GM12892 (cell line): ENCODE measurements at regions not wholly inside any gene's neighbourhood (a gene's known extent, or its start where the extent isn't known, plus 50 kb on each side); places are given as distances from the start of the nearest gene placed in this dataset.

Experiments
- POLR2A ChIP-seq: IDR thresholded peaks from 2 replicates; pipeline ENCODE4 v1.6.1; 2011; ENCODE audit warnings: low read depth, low read length, control low read depth
- POLR2AphosphoS5 ChIP-seq: IDR thresholded peaks from 2 replicates; pipeline ENCODE4 v1.6.1; 2011; ENCODE audit warnings: low read depth, low read length, control low read depth

DNA sequence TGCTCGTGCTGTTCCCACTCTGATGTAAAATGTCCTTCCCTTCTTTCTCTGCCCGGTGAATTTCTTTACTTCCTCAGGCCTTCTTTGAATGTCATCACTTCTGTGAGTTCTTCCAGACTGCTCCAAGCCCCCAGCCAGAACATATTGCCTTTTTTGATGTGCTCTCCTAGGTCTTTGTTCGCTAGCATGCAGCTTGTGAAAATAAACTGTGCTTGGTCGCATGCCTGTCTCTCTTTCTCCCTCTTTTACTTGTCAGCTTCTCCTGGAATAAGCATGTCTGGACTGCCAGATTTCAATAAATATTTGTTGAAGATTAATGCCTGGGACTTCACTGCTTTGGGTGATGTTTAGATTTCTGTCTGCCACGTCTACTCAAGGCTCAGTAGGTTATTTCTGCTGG, 82.7 kb upstream of the ARHGAP28 start:
- no peak for TF ChIP-seq POLR2AphosphoS5
- TF ChIP-seq POLR2A = no peak
